ENCODE measurements at regions not wholly inside any gene's neighbourhood (a gene's known extent, or its start where the extent isn't known, plus 50 kb on each side); places are given as distances from the start of the nearest gene placed in this dataset.

DNA sequence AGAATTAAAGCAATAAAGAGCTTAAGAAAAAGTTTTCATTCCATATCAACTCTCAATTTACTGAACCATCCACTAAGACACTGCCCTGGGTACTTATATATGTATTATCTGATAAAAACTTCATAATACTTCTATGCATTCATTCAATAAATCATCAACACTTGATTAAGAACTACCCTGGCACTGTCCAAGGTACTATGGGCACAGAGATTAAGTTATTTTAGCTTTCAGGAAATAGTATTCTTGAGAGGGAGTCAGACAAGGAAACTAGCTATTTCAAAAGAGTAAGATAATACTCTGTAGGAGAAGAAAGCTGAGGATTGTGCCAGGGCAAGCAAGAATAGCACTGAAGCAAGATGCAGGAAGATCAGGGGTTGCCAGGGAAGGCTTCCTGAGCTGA, 640.8 kb downstream of the FAM181B start:
- TF ChIP-seq, protein P1, sequence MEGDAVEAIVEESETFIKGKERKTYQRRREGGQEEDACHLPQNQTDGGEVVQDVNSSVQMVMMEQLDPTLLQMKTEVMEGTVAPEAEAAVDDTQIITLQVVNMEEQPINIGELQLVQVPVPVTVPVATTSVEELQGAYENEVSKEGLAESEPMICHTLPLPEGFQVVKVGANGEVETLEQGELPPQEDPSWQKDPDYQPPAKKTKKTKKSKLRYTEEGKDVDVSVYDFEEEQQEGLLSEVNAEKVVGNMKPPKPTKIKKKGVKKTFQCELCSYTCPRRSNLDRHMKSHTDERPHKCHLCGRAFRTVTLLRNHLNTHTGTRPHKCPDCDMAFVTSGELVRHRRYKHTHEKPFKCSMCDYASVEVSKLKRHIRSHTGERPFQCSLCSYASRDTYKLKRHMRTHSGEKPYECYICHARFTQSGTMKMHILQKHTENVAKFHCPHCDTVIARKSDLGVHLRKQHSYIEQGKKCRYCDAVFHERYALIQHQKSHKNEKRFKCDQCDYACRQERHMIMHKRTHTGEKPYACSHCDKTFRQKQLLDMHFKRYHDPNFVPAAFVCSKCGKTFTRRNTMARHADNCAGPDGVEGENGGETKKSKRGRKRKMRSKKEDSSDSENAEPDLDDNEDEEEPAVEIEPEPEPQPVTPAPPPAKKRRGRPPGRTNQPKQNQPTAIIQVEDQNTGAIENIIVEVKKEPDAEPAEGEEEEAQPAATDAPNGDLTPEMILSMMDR (IDR thresholded peaks at IDR 0.05): no peak
- TF ChIP-seq EZH2phosphoT487 (IDR thresholded peaks at IDR 0.05) (no peak), EZH2 (IDR thresholded peaks at IDR 0.05) (no peak)

Data from neural progenitor cell (in vitro differentiated cells).